GM23338 (cell line): ENCODE measurements at regions not wholly inside any gene's neighbourhood (a gene's known extent, or its start where the extent isn't known, plus 50 kb on each side); places are given as distances from the start of the nearest gene placed in this dataset.

Source experiments
- ATAC-seq: fragments of 200-7000 bp; cut with Tn5 transposase; 3 replicates; pipeline ENCODE4 v1.9.1; 2020
- DNase-seq: peaks from one replicate; pipeline ENCODE4 v3.0.0-alpha.2; 2015; ENCODE audit warnings: low spot score
- H2AFZ ChIP-seq: fragments of 200-600 bp; sonication (generic); 2 replicates; pipeline ENCODE4 v1.8.0; 2016; ENCODE audit warnings: antibody characterized with exemption, mild to moderate bottlenecking, moderate library complexity
- H3F3A ChIP-seq: fragments of 200-600 bp; sonication (generic); replicated peaks from 2 replicates; pipeline ENCODE4 v1.8.0; 2017; ENCODE audit warnings: antibody characterized with exemption, mixed run types, low read depth
- H3K27ac ChIP-seq: fragments of 200-600 bp; sonication (generic); 2 replicates; pipeline ENCODE4 v1.6.1; 2016; ENCODE audit warnings: low read depth
- H3K27me3 ChIP-seq: fragments of 200-600 bp; sonication (generic); 2 replicates; pipeline ENCODE4 v1.8.0; 2016; ENCODE audit warnings: mild to moderate bottlenecking, mixed run types, moderate library complexity; ENCODE audit not compliant: insufficient read depth
- H3K36me3 ChIP-seq: fragments of 200-600 bp; sonication (generic); 2 replicates; pipeline ENCODE4 v1.8.0; 2016; ENCODE audit warnings: mild to moderate bottlenecking; ENCODE audit not compliant: insufficient read depth
- H3K4me1 ChIP-seq: fragments of 200-600 bp; sonication (generic); 2 replicates; pipeline ENCODE4 v1.8.0; 2016; ENCODE audit warnings: mild to moderate bottlenecking, moderate library complexity; ENCODE audit not compliant: insufficient read depth
- H3K4me2 ChIP-seq: fragments of 200-600 bp; sonication (generic); 2 replicates; pipeline ENCODE4 v1.7.1; 2017; ENCODE audit warnings: mixed run types
- H3K4me3 ChIP-seq: fragments of 200-600 bp; sonication (generic); 2 replicates; pipeline ENCODE4 v1.6.1; 2016; ENCODE audit warnings: mixed run types
- H3K79me2 ChIP-seq: fragments of 200-600 bp; sonication (generic); replicated peaks from 2 replicates; pipeline ENCODE4 v1.8.0; 2017; ENCODE audit warnings: mild to moderate bottlenecking; ENCODE audit not compliant: insufficient read depth
- H3K9me2 ChIP-seq: fragments of 200-600 bp; sonication (generic); 2 replicates; pipeline ENCODE4 v1.8.0; 2017; ENCODE audit not compliant: insufficient read depth
- H4K20me1 ChIP-seq: fragments of 200-600 bp; sonication (generic); replicated peaks from 2 replicates; pipeline ENCODE4 v1.8.0; 2017; ENCODE audit warnings: mild to moderate bottlenecking; ENCODE audit not compliant: insufficient read depth
- H3K27ac Mint-ChIP-seq: 2 replicates; pipeline ENCODE4 v1.8.0; 2020; ENCODE audit warnings: inconsistent platforms, mild to moderate bottlenecking, moderate library complexity, mixed read lengths
- H3K27me3 Mint-ChIP-seq: 3 replicates; pipeline ENCODE4 v1.8.0; 2022; ENCODE audit warnings: low read depth, mild to moderate bottlenecking, moderate library complexity, mixed read lengths, inconsistent platforms; ENCODE audit not compliant: insufficient read depth, poor library complexity
- H3K36me3 Mint-ChIP-seq: 3 replicates; pipeline ENCODE4 v1.8.0; 2021; ENCODE audit warnings: low read depth, mild to moderate bottlenecking, inconsistent platforms, moderate library complexity, mixed read lengths
- H3K4me1 Mint-ChIP-seq: 3 replicates; pipeline ENCODE4 v1.8.0; 2020; ENCODE audit warnings: mild to moderate bottlenecking, inconsistent platforms, mixed read lengths
- H3K4me3 Mint-ChIP-seq: 3 replicates; pipeline ENCODE4 v1.8.0; 2021; ENCODE audit warnings: moderate library complexity, mild to moderate bottlenecking, inconsistent platforms, mixed read lengths
- H3K9me3 Mint-ChIP-seq: 3 replicates; pipeline ENCODE4 v1.8.0; 2020; ENCODE audit warnings: moderate library complexity, mild to moderate bottlenecking, inconsistent platforms, mixed read lengths
- CREB1 ChIP-seq: fragments of 250-450 bp; sonication (Bioruptor Pico); IDR thresholded peaks from 2 replicates; pipeline ENCODE4 v1.5.0; 2020; ENCODE audit warnings: low read depth, mild to moderate bottlenecking, moderate library complexity
- ETS1 ChIP-seq: IDR thresholded peaks from 2 replicates; pipeline ENCODE4 v1.6.1; 2016; ENCODE audit warnings: antibody characterized with exemption
- EZH2 ChIP-seq: fragments of 200-600 bp; sonication (generic); IDR thresholded peaks from one replicate; pipeline ENCODE4 v1.8.0; 2017; ENCODE audit warnings: antibody characterized with exemption, mild to moderate bottlenecking, low read depth; ENCODE audit not compliant: unreplicated experiment
- EZH2phosphoT487 ChIP-seq: fragments of 200-600 bp; sonication (generic); IDR thresholded peaks from one replicate; pipeline ENCODE4 v1.8.1; 2018; ENCODE audit warnings: antibody characterized with exemption; ENCODE audit not compliant: unreplicated experiment
- NANOG ChIP-seq: IDR thresholded peaks from 2 replicates; pipeline ENCODE4 v1.6.1; 2016; ENCODE audit warnings: antibody characterized with exemption, borderline replicate concordance
- POLR2AphosphoS5 ChIP-seq: IDR thresholded peaks from 2 replicates; pipeline ENCODE4 v1.6.1; 2016; ENCODE audit warnings: antibody characterized with exemption, low read depth
- STAT1 ChIP-seq: IDR thresholded peaks from one replicate; pipeline ENCODE4 v1.6.1; 2016; ENCODE audit warnings: antibody characterized with exemption; ENCODE audit not compliant: unreplicated experiment
- ZNF114 ChIP-seq: fragments of 250-450 bp; sonication (Bioruptor Pico); IDR thresholded peaks from 2 replicates; pipeline ENCODE4 v1.5.0; 2020; ENCODE audit warnings: mild to moderate bottlenecking, moderate library complexity
- ZNF331 ChIP-seq: fragments of 250-450 bp; sonication (Bioruptor Pico); IDR thresholded peaks from 2 replicates; pipeline ENCODE4 v1.5.0; 2020; ENCODE audit warnings: low read depth, mild to moderate bottlenecking, moderate library complexity
- TF ChIP-seq, protein P1 (sequence below): IDR thresholded peaks from one replicate; pipeline ENCODE4 v1.6.1; 2018; ENCODE audit warnings: antibody characterized with exemption; ENCODE audit not compliant: unreplicated experiment
- TF ChIP-seq, protein P2 (sequence below), 2 experiments: fragments of 200-600 bp in 1 of 2; sonication (generic) in 1 of 2; conservative IDR thresholded peaks; 2 replicates each; pipeline versions ENCODE4 v1.5.1 to v1.6.1; 2016 to 2017; ENCODE audit warnings: antibody characterized with exemption in 2 of 2, low read depth in 2 of 2, mild to moderate bottlenecking in 2 of 2, moderate library complexity in 1 of 2

DNA sequence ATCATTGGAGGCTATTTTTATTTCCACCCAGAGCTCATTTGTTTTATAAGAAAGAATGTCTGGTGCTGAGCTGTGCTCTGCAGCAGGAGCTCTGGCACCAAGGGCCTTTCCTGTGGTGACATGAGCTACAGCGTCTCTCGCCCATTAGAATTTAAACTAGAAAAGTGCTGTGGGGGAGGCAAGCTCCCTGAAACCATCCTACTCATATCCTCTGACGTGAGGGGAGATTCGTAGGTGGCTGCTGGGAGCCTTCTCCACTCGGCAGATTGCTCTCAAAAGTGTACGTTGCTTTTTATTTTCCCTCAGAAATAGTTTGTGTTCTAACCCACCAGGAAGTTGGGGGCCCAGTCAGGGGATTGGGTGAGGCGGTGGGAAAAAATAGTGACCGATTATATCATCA, 76.3 kb upstream of the ARHGEF3 start:
- Histone ChIP-seq H3K27ac (no peak overlapping the region), H3K4me3 (no peak overlapping the region), H4K20me1 (no peaks in the 10 kb centered on the region), H3K4me1 (peaks cover 20% of the 10 kb centered on the region), H3F3A (no peaks in the 10 kb centered on the region), H3K27me3 (no peaks in the 10 kb centered on the region), H3K4me2 (no peak overlapping the region), H3K36me3 (no peaks in the 10 kb centered on the region), H3K9me2 (peaks cover 9% of the 10 kb centered on the region; the same call in 1 of the 2 replicates), H2AFZ (no peak overlapping the region), H3K79me2 (no peaks in the 10 kb centered on the region)
- no peak for TF ChIP-seq ETS1
- no peak for TF ChIP-seq ZNF114 (CRISPR knock-in tag)
- TF ChIP-seq NANOG, result no peak
- no peak for TF ChIP-seq POLR2AphosphoS5
- TF ChIP-seq, protein P1, sequence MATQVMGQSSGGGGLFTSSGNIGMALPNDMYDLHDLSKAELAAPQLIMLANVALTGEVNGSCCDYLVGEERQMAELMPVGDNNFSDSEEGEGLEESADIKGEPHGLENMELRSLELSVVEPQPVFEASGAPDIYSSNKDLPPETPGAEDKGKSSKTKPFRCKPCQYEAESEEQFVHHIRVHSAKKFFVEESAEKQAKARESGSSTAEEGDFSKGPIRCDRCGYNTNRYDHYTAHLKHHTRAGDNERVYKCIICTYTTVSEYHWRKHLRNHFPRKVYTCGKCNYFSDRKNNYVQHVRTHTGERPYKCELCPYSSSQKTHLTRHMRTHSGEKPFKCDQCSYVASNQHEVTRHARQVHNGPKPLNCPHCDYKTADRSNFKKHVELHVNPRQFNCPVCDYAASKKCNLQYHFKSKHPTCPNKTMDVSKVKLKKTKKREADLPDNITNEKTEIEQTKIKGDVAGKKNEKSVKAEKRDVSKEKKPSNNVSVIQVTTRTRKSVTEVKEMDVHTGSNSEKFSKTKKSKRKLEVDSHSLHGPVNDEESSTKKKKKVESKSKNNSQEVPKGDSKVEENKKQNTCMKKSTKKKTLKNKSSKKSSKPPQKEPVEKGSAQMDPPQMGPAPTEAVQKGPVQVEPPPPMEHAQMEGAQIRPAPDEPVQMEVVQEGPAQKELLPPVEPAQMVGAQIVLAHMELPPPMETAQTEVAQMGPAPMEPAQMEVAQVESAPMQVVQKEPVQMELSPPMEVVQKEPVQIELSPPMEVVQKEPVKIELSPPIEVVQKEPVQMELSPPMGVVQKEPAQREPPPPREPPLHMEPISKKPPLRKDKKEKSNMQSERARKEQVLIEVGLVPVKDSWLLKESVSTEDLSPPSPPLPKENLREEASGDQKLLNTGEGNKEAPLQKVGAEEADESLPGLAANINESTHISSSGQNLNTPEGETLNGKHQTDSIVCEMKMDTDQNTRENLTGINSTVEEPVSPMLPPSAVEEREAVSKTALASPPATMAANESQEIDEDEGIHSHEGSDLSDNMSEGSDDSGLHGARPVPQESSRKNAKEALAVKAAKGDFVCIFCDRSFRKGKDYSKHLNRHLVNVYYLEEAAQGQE, result no peak
- TF ChIP-seq STAT1, result no peak
- Mint-ChIP-seq H3K36me3 (no peaks in the 10 kb centered on the region), H3K4me1 (peaks cover 19% of the 10 kb centered on the region), H3K27ac (no peak overlapping the region), H3K9me3 (no peaks in the 10 kb centered on the region), H3K4me3 (no peak overlapping the region), H3K27me3 (peaks cover 4% of the 10 kb centered on the region)
- DNase-seq (peak; percentile 27), ATAC-seq (peak; percentile 59)

DNA sequence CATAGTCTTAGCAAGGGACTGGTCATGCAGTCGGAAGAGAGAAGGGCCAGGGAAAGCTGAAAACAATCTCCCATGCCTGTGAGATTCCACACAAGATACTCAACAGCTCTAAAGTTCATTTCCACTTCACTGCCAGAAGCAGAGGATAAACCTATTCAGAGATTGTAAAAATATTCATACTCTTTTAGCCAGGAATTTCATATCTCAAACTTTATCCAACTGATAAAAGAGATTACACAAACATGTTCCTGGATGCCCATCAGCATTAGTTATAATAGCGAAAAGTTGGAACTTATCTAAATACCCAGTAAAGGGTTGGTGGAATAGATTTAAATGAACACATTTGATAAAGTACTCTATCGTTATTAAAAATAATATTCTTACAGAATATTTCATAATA, 75.2 kb upstream of the ARHGEF3 start:
- no peak overlapping the region for H3K27ac ChIP-seq
- no peaks in the 10 kb centered on the region for H3F3A ChIP-seq
- H3K4me1 Mint-ChIP-seq, result peaks cover 19% of the 10 kb centered on the region
- H3K4me1 ChIP-seq, result peaks cover 20% of the 10 kb centered on the region
- no peak overlapping the region for H3K27ac Mint-ChIP-seq
- no peak overlapping the region for H2AFZ ChIP-seq
- H3K36me3 Mint-ChIP-seq, result no peaks in the 10 kb centered on the region
- H3K4me3 ChIP-seq, result no peak overlapping the region
- H3K4me3 Mint-ChIP-seq, result no peak overlapping the region
- no peaks in the 10 kb centered on the region for H3K36me3 ChIP-seq
- H3K4me2 ChIP-seq, result no peak overlapping the region
- DNase-seq (no peak), ATAC-seq (no peak)
- no peaks in the 10 kb centered on the region for H3K27me3 ChIP-seq
- H4K20me1 ChIP-seq, result no peaks in the 10 kb centered on the region
- H3K79me2 ChIP-seq, result no peaks in the 10 kb centered on the region
- TF ChIP-seq, protein P2, sequence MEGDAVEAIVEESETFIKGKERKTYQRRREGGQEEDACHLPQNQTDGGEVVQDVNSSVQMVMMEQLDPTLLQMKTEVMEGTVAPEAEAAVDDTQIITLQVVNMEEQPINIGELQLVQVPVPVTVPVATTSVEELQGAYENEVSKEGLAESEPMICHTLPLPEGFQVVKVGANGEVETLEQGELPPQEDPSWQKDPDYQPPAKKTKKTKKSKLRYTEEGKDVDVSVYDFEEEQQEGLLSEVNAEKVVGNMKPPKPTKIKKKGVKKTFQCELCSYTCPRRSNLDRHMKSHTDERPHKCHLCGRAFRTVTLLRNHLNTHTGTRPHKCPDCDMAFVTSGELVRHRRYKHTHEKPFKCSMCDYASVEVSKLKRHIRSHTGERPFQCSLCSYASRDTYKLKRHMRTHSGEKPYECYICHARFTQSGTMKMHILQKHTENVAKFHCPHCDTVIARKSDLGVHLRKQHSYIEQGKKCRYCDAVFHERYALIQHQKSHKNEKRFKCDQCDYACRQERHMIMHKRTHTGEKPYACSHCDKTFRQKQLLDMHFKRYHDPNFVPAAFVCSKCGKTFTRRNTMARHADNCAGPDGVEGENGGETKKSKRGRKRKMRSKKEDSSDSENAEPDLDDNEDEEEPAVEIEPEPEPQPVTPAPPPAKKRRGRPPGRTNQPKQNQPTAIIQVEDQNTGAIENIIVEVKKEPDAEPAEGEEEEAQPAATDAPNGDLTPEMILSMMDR (conservative IDR thresholded peaks at IDR 0.05; ENCODE audit: low read depth in 2 of 2), result no peak
- TF ChIP-seq, protein P1, result no peak
- no peak for TF ChIP-seq ETS1
- no peak for TF ChIP-seq EZH2
- no peak for TF ChIP-seq STAT1
- no peak for TF ChIP-seq EZH2phosphoT487
- TF ChIP-seq ZNF114 (CRISPR knock-in tag), result no peak
- no peak for TF ChIP-seq ZNF331
- no peak for TF ChIP-seq CREB1
- peaks cover 4% of the 10 kb centered on the region for H3K27me3 Mint-ChIP-seq
- no peaks in the 10 kb centered on the region for H3K9me3 Mint-ChIP-seq
- peaks cover 9% of the 10 kb centered on the region; the same call in 1 of the 2 replicates for H3K9me2 ChIP-seq
